PFSK-1 (cell line): ENCODE measurements at regions not wholly inside any gene's neighbourhood (a gene's known extent, or its start where the extent isn't known, plus 50 kb on each side); places are given as distances from the start of the nearest gene placed in this dataset.

ENCODE experiments used
- POLR2AphosphoS5 ChIP-seq: IDR thresholded peaks from 2 replicates; pipeline ENCODE4 v1.6.1; 2012; ENCODE audit warnings: low read depth, mild to moderate bottlenecking, control low read depth, low read length, moderate library complexity
- SIN3A ChIP-seq: IDR thresholded peaks from 2 replicates; pipeline ENCODE4 v1.6.1; 2012; ENCODE audit warnings: mild to moderate bottlenecking, low read length, moderate library complexity, borderline replicate concordance; ENCODE audit not compliant: insufficient read depth
- TAF1 ChIP-seq: IDR thresholded peaks from 2 replicates; pipeline ENCODE4 v1.6.1; 2012; ENCODE audit warnings: low read length, control low read depth, borderline replicate concordance; ENCODE audit not compliant: insufficient read depth
- TF ChIP-seq, protein P1 (sequence below), 2 experiments: IDR thresholded peaks; 2 replicates each; pipeline versions ENCODE4 v1.6.1 to v1.8.0; 2011 to 2012; ENCODE audit warnings: low read depth in 2 of 2, low read length in 2 of 2, control low read depth in 1 of 2, inconsistent platforms in 1 of 2, mild to moderate bottlenecking in 1 of 2, moderate library complexity in 1 of 2; ENCODE audit not compliant: insufficient read depth in 1 of 2

DNA sequence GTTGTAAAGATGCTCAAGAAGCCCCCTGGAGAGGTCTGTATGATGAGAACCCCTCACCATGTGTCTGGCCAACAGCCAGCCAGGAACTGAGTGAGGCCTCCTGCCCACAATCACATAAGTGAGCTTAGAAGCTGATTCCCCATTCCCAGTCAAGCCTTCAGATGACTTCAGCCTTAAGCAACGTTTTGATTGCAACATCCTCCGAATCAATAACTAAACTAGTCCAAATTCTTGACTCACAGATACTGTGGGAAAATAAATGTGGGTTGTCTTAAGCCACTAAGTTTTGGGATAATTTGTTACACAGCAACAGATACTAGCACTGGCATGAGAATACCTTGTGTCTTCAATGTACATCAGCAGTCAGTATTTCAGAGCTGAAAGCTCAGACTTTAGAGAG, 54.5 kb upstream of the HS3ST4 start:
- TF ChIP-seq, protein P1, sequence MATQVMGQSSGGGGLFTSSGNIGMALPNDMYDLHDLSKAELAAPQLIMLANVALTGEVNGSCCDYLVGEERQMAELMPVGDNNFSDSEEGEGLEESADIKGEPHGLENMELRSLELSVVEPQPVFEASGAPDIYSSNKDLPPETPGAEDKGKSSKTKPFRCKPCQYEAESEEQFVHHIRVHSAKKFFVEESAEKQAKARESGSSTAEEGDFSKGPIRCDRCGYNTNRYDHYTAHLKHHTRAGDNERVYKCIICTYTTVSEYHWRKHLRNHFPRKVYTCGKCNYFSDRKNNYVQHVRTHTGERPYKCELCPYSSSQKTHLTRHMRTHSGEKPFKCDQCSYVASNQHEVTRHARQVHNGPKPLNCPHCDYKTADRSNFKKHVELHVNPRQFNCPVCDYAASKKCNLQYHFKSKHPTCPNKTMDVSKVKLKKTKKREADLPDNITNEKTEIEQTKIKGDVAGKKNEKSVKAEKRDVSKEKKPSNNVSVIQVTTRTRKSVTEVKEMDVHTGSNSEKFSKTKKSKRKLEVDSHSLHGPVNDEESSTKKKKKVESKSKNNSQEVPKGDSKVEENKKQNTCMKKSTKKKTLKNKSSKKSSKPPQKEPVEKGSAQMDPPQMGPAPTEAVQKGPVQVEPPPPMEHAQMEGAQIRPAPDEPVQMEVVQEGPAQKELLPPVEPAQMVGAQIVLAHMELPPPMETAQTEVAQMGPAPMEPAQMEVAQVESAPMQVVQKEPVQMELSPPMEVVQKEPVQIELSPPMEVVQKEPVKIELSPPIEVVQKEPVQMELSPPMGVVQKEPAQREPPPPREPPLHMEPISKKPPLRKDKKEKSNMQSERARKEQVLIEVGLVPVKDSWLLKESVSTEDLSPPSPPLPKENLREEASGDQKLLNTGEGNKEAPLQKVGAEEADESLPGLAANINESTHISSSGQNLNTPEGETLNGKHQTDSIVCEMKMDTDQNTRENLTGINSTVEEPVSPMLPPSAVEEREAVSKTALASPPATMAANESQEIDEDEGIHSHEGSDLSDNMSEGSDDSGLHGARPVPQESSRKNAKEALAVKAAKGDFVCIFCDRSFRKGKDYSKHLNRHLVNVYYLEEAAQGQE (IDR thresholded peaks at IDR 0.05; ENCODE audit: insufficient read depth in 1 of 2, low read depth in 2 of 2, low read length in 2 of 2), result no peak
- TF ChIP-seq TAF1, result no peak
- no peak for TF ChIP-seq SIN3A
- no peak for TF ChIP-seq POLR2AphosphoS5
